AG09309 (cell line): ENCODE measurements at regions not wholly inside any gene's neighbourhood (a gene's known extent, or its start where the extent isn't known, plus 50 kb on each side); places are given as distances from the start of the nearest gene placed in this dataset.

Source experiments
- DNase-seq: peaks from one replicate; pipeline ENCODE4 v3.0.0-alpha.2; 2010; ENCODE audit warnings: low read depth
- H3K4me3 ChIP-seq: 2 replicates; pipeline ENCODE4 v1.5.1; 2011; ENCODE audit warnings: mild to moderate bottlenecking, low read depth, low read length, moderate library complexity; ENCODE audit not compliant: control insufficient read depth
- TF ChIP-seq, protein P1 (sequence below): IDR thresholded peaks from 2 replicates; pipeline ENCODE4 v1.5.1; 2011; ENCODE audit warnings: mild to moderate bottlenecking, low read depth, low read length, inconsistent platforms; ENCODE audit not compliant: insufficient read depth, control insufficient read depth; ENCODE audit errors: missing control alignments

DNA sequence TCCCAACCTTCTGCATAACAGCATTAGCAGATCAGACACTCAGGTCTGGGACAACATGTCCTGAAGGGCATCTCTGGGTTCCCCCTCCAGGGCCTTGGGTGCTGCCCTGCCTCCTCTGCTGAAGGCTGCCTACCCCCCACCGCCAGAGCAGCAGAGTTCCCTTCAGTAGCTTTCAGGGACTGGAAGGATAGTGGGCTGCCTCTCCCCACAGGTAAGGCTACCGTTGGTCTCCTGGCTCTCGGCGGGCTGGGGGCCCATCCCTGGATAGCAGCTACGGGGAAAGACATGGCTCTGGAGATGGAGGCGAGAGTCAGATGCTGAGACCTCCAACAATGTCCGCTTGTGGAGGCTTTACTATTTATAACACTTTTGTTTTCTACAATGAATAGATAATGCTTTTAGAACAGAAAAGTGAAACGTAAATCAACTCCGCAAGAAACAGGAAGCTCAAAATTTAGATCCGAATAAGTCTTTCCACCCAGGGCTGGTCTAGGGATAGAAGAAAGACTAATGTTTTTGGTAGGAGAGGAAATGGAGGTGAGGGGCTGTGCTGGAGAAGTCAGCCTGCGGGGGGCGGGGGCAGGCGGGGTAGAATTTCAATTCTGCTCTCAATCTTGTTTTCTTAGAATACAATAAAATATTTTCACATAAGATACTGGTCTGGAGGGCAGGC is 58.4 kb downstream of the ARL4C start:
- TF ChIP-seq, protein P1, sequence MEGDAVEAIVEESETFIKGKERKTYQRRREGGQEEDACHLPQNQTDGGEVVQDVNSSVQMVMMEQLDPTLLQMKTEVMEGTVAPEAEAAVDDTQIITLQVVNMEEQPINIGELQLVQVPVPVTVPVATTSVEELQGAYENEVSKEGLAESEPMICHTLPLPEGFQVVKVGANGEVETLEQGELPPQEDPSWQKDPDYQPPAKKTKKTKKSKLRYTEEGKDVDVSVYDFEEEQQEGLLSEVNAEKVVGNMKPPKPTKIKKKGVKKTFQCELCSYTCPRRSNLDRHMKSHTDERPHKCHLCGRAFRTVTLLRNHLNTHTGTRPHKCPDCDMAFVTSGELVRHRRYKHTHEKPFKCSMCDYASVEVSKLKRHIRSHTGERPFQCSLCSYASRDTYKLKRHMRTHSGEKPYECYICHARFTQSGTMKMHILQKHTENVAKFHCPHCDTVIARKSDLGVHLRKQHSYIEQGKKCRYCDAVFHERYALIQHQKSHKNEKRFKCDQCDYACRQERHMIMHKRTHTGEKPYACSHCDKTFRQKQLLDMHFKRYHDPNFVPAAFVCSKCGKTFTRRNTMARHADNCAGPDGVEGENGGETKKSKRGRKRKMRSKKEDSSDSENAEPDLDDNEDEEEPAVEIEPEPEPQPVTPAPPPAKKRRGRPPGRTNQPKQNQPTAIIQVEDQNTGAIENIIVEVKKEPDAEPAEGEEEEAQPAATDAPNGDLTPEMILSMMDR = no peak
- no peak overlapping the region for H3K4me3 ChIP-seq
- DNase-seq = no peak

DNA sequence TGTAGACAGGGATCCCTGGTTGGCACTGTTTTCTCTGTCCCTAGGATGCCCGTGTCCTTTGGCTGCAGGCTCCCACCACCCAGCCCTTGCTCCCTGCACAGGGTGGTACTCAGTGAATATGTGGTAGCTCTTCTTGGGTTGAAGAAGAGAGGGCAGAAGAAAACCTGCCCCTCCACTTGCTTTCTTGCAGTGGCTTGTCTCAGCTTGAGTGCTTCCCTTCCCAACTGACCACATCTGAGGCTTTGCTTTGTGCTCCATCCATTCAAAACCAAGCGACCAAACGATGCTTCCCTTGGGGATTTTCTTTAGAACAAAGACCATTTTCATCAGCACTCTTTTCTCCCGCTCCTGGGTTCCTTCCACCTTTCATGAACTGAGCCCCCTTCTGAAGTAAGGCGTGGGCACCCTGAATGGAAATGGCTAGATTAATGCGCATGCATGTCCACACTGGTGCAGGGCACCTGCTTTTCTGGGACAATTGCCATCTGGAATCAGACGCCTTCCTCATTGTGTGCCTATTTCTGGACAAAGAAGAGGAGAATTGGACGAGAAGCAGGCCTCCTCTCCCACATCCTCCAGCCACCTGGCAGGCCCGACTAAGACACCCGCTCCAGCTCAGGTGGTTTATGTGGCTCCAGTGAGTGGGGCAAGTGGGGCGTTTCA is 59.1 kb downstream of the ARL4C start:
- no peak for DNase-seq
- TF ChIP-seq, protein P1 = no peak
- H3K4me3 ChIP-seq = no peak overlapping the region

DNA sequence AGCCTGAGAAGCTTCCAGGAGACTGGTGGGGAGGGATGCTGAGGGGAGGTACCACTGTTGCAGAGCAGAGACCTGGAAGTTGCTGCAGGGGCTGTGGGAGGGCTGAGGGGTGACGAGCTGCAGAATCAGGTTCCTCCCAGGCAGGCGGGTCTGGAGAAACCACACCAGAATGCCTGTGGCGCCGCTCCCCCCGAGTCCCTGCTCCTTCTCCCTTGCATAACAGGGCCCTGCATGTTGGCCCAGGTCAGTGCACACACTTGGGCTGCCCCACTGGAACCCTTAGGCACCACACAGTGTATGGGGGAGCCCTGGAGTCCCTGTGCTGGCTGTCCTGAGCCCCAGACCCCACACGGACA is 60.4 kb downstream of the ARL4C start:
- DNase-seq = no peak
- H3K4me3 ChIP-seq = no peak overlapping the region
- TF ChIP-seq, protein P1 = no peak

DNA sequence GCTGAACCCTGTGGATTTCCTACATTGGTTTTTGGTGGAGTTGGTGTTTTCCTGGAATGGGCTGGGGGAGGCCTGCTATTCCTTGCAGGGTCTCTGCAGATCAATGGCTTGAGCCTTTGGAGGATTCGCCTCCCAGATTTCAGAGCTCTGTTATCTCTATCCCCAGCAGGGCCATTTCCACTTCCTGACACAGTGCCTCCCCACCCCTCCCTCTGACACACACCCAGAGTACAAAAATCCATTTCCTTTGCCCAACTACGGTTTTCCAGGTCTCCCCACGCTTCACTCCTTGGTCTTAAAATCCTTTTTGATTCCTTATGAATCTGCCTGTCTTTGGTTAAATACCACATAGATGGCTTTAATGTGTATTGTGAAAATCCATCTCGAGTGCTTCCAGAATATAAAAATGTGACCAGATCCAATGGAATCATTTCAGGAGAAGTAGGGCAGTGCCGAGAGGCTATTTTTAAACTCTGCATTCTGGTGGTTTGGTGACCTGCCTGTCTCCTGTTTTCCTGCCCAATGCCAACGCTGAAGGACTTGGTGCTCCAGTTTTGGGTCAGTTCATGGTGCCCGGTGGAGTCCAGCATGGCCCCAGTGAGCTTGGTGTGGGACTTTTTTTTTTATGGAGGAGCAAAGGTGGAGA is 60.9 kb downstream of the ARL4C start:
- TF ChIP-seq, protein P1 = no peak
- DNase-seq = no peak
- no peak overlapping the region for H3K4me3 ChIP-seq

DNA sequence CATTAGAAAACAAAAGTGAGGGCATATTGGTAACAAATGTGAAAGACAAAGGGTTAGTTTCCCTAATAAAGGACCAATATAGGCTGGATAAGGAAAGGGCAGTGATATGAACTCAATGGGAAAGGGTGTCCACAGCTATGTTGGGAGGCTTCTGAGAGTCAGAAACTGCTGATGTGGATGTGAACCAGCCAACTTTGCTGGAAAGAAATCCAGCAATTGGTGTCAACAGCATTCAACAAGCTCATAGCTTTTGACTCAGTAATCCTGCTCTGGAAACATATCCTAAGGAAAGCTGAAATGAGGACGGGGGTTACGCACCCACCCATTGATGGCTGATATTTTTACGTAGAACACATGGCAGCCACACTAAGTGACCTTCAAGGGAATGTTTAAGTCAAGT is 63.7 kb downstream of the ARL4C start:
- H3K4me3 ChIP-seq = no peak overlapping the region
- TF ChIP-seq, protein P1 = no peak
- DNase-seq = no peak

DNA sequence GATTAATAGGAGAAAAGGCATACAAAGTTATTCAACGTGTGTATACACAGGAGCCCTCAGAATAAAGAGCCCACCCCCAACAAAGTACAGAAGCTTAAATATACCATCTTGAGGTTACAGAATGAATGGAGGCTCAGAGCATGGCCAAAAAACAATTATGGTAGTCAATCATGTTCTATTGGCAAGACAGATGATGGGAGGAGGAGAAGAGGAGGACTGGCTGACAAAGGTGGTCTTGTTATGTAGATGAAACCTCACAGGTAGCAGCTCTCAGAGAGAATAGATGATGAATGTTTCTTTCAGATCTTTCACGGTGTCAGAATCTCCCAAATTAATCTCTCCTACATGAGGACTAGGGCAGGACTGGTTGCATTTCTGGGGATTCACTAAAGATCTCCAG is 66.0 kb downstream of the ARL4C start:
- DNase-seq = no peak
- H3K4me3 ChIP-seq = no peak overlapping the region
- TF ChIP-seq, protein P1 = no peak
